IMR-90 (cell line): ENCODE measurements at regions not wholly inside any gene's neighbourhood (a gene's known extent, or its start where the extent isn't known, plus 50 kb on each side); places are given as distances from the start of the nearest gene placed in this dataset.

Experiments used
- RAD21 ChIP-seq: IDR thresholded peaks from 2 replicates; pipeline ENCODE4 v1.6.1; 2012; ENCODE audit warnings: low read length, improper control_type of control experiment
- TF ChIP-seq, protein P1 (sequence below): conservative IDR thresholded peaks from 2 replicates; pipeline ENCODE4 v1.5.1; 2012; ENCODE audit warnings: mild to moderate bottlenecking, low read depth, low read length, improper control_type of control experiment

DNA sequence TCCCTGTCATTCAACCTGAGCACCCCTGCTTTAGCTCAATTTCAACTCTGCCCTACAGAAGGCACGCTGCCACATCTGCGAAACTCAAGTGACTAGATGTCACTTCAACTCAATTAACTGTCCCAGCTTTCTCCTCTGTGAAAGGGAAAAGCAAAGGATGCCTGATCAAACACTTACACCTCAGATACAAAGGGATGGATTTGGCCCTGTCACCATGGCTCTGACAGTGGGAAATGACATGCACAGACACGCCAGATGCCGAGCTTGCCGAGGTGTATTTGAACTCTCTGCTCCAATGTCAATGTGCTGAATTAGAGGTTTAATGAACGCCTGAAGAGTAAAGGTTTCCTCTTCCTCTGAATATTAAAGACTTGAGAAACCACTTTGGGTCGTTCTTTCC is 481.1 kb downstream of the CBLN2 start:
- TF ChIP-seq, protein P1, sequence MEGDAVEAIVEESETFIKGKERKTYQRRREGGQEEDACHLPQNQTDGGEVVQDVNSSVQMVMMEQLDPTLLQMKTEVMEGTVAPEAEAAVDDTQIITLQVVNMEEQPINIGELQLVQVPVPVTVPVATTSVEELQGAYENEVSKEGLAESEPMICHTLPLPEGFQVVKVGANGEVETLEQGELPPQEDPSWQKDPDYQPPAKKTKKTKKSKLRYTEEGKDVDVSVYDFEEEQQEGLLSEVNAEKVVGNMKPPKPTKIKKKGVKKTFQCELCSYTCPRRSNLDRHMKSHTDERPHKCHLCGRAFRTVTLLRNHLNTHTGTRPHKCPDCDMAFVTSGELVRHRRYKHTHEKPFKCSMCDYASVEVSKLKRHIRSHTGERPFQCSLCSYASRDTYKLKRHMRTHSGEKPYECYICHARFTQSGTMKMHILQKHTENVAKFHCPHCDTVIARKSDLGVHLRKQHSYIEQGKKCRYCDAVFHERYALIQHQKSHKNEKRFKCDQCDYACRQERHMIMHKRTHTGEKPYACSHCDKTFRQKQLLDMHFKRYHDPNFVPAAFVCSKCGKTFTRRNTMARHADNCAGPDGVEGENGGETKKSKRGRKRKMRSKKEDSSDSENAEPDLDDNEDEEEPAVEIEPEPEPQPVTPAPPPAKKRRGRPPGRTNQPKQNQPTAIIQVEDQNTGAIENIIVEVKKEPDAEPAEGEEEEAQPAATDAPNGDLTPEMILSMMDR, result no peak
- TF ChIP-seq RAD21, result no peak
